GM12878 (cell line): ENCODE measurements at regions not wholly inside any gene's neighbourhood (a gene's known extent, or its start where the extent isn't known, plus 50 kb on each side); places are given as distances from the start of the nearest gene placed in this dataset.

Source experiments
- ATAC-seq: fragments of 200-7000 bp; cut with Tn5 transposase; 3 replicates; pipeline ENCODE4 v1.9.1; 2020; ENCODE audit warnings: mild to moderate bottlenecking, moderate library complexity
- BruUV-seq: library from RNA; stranded (reverse); fragments of 400-500 nt; replicated peaks from 2 replicates; lab custom pipeline; 2021; lab: Mats Ljungman, UMichigan
- CTCF ChIA-PET: fragments of 300-600 bp; sonication (Branson Sonifier 250); formaldehyde crosslinking; extraction: SDS; loops from one replicate; lab custom pipeline; 2021; ENCODE audit warnings: inconsistent platforms; lab: Yijun Ruan, JAX
- POLR2A ChIA-PET: fragments of 350-600 bp; formaldehyde crosslinking; extraction: SDS; loops from one replicate; lab custom pipeline; 2021; ENCODE audit warnings: inconsistent platforms; lab: Charles Lee
- RAD21 ChIA-PET: fragments of 300-600 bp; sonication (Branson Sonifier 250); formaldehyde crosslinking; loops from one replicate; lab custom pipeline; 2023; ENCODE audit warnings: antibody characterized with exemption; ENCODE audit not compliant: unreplicated experiment; lab: Charles Lee
- SMC1A ChIA-PET: fragments of 300-600 bp; sonication (Branson Sonifier 250); formaldehyde crosslinking; loops from one replicate; lab custom pipeline; 2023; ENCODE audit not compliant: unreplicated experiment, uncharacterized antibody; lab: Charles Lee
- DNase-seq: peaks from one replicate; pipeline ENCODE4 v3.0.0-alpha.2; 2011; ENCODE audit warnings: low read depth, low spot score
- FAIRE-seq: peaks from 3 replicates; lab custom pipeline; 2011; peaks lifted over from hg19 to GRCh38; lab: Jason Lieb, UNC
- H2AFZ ChIP-seq: 2 replicates; pipeline ENCODE4 v1.6.0; 2011; ENCODE audit warnings: low read depth, low read length, control low read depth; ENCODE audit not compliant: control insufficient read depth
- H3K27ac ChIP-seq: 2 replicates; pipeline ENCODE4 v1.5.1; 2011; ENCODE audit warnings: control low read depth; ENCODE audit not compliant: control insufficient read depth, insufficient read depth
- H3K27me3 ChIP-seq, 2 experiments: replicated peaks in 1 of 2; 2 replicates each; pipeline versions ENCODE4 v1.6.0 to v1.6.1; 2011; ENCODE audit warnings: low read length in 1 of 2; ENCODE audit not compliant: control insufficient read depth in 2 of 2, insufficient read depth in 2 of 2
- H3K36me3 ChIP-seq, 2 experiments: 2 replicates each; pipeline ENCODE4 v1.5.1; 2011; ENCODE audit warnings: low read length in 1 of 2; ENCODE audit not compliant: control insufficient read depth in 2 of 2, insufficient read depth in 2 of 2
- H3K4me1 ChIP-seq: 2 replicates; pipeline ENCODE4 v1.6.1; 2011; ENCODE audit warnings: mild to moderate bottlenecking, low read length, moderate library complexity, mixed read lengths; ENCODE audit not compliant: control insufficient read depth, insufficient read depth
- H3K4me2 ChIP-seq: 2 replicates; pipeline ENCODE4 v1.6.0; 2011; ENCODE audit warnings: control low read depth; ENCODE audit not compliant: control insufficient read depth, insufficient read depth
- H3K4me3 ChIP-seq: fragments of 200-600 bp; sonication (generic); 2 replicates; pipeline ENCODE4 v1.5.1; 2016
- H3K79me2 ChIP-seq: 2 replicates; pipeline ENCODE4 v1.6.0; 2011; ENCODE audit warnings: low read length; ENCODE audit not compliant: control insufficient read depth, insufficient read depth
- H3K9ac ChIP-seq: 2 replicates; pipeline ENCODE4 v1.8.0; 2011; ENCODE audit warnings: low read length, control low read depth, mixed read lengths; ENCODE audit not compliant: control insufficient read depth, insufficient read depth
- H3K9me3 ChIP-seq: replicated peaks from 3 replicates; pipeline ENCODE4 v1.5.1; 2011; ENCODE audit warnings: mild to moderate bottlenecking, low read length; ENCODE audit not compliant: control insufficient read depth, insufficient read depth
- H4K20me1 ChIP-seq: 2 replicates; pipeline ENCODE4 v1.6.0; 2011; ENCODE audit not compliant: control insufficient read depth, insufficient read depth
- ATF7 ChIP-seq: fragments of 450-650 bp; IDR thresholded peaks from 2 replicates; pipeline ENCODE4 v1.6.1; 2016; ENCODE audit warnings: low read depth, mild to moderate bottlenecking
- E2F4 ChIP-seq: IDR thresholded peaks from 2 replicates; pipeline ENCODE4 v1.6.1; 2012; ENCODE audit warnings: low read depth, low read length, improper control_type of control experiment
- FOXM1 ChIP-seq: IDR thresholded peaks from 2 replicates; pipeline ENCODE4 v1.6.1; 2012; ENCODE audit warnings: low read depth, mild to moderate bottlenecking, inconsistent platforms, low read length, moderate library complexity
- GATAD2B ChIP-seq: fragments of 450-650 bp; conservative IDR thresholded peaks from 2 replicates; pipeline ENCODE4 v1.6.1; 2017; ENCODE audit warnings: low read depth, mild to moderate bottlenecking, moderate library complexity
- IRF4 ChIP-seq: IDR thresholded peaks from 2 replicates; pipeline ENCODE4 v1.6.1; 2011; ENCODE audit warnings: low read depth, low read length
- LARP7 ChIP-seq: fragments of 450-650 bp; IDR thresholded peaks from 2 replicates; pipeline ENCODE4 v1.6.1; 2017; ENCODE audit warnings: mild to moderate bottlenecking
- RB1 ChIP-seq: fragments of 450-650 bp; formaldehyde crosslinking; IDR thresholded peaks from 2 replicates; pipeline ENCODE4 v1.6.1; 2017; ENCODE audit warnings: mild to moderate bottlenecking, borderline replicate concordance
- REST ChIP-seq: IDR thresholded peaks from 2 replicates; pipeline ENCODE4 v1.6.1; 2012; ENCODE audit warnings: mild to moderate bottlenecking, low read depth, low read length
- RUNX3 ChIP-seq: IDR thresholded peaks from 2 replicates; pipeline ENCODE4 v1.6.1; 2012; ENCODE audit warnings: low read length, inconsistent platforms
- SIN3A ChIP-seq: IDR thresholded peaks from 2 replicates; pipeline ENCODE4 v1.6.1; 2012; ENCODE audit warnings: low read depth, low read length, improper control_type of control experiment
- SPI1 ChIP-seq: IDR thresholded peaks from 2 replicates; pipeline ENCODE4 v1.6.1; 2011; ENCODE audit warnings: low read depth, mild to moderate bottlenecking, low read length, moderate library complexity, borderline replicate concordance; ENCODE audit not compliant: insufficient read depth
- ZNF207 ChIP-seq: fragments of 450-650 bp; IDR thresholded peaks from 2 replicates; pipeline ENCODE4 v1.6.1; 2014; ENCODE audit warnings: antibody characterized with exemption, mild to moderate bottlenecking, borderline replicate concordance
- WGBS: methylation state at CpG from one replicate; pipeline ENCODE4 v1.1.6; 2016; ENCODE audit warnings: low lambda C conversion rate; ENCODE audit not compliant: insufficient replicate concordance, insufficient coverage; ENCODE audit errors: missing lambda C conversion rate; 5-methylcytosine and 5-hydroxymethylcytosine counted together
- in situ Hi-C: fragments of 300-500 bp; cut with MboI; formaldehyde crosslinking; loops from 9 replicates; pipeline ENCODE4 v1.14.3; 2018; ENCODE audit warnings: mixed read lengths
- intact Hi-C: fragments of 100-400 bp; cut with micrococcal nuclease; formaldehyde crosslinking; loops from one replicate; pipeline ENCODE4 v1.14.2; 2022; ENCODE audit not compliant: unreplicated experiment

- H3K4me2 ChIP-seq = no peak overlapping the region
- no peaks in the 10 kb centered on the region for H3K79me2 ChIP-seq
- in situ Hi-C loops (no loop called here), intact Hi-C loops (no loop called here)
- RAD21 ChIA-PET = no interaction called here
- FAIRE-seq (no peak), DNase-seq (no peak), ATAC-seq (no peak)
- H3K9me3 ChIP-seq = no peaks in the 10 kb centered on the region; the same call in 2 of the 3 replicates
- H3K36me3 ChIP-seq = no peaks in the 10 kb centered on the region
- no peaks in the 10 kb centered on the region for H4K20me1 ChIP-seq
- TF ChIP-seq IRF4 (no peak), ATF7 (no peak), ZNF207 (no peak), GATAD2B (no peak), LARP7 (no peak), RB1 (no peak), RUNX3 (no peak)
- WGBS = 58% methylated on average over 11 of the region's 11 CpGs
- SMC1A ChIA-PET = no interaction called here
- H3K4me3 ChIP-seq = no peak overlapping the region
- CTCF ChIA-PET = no interaction called here
- no peaks in the 10 kb centered on the region for H3K4me1 ChIP-seq
- no peak overlapping the region for H2AFZ ChIP-seq
- no TSS peak for BruUV-seq
- H3K9ac ChIP-seq = no peak overlapping the region
- H3K27me3 ChIP-seq = no peaks in the 10 kb centered on the region
- POLR2A ChIA-PET = no interaction called here
- H3K27ac ChIP-seq = no peak overlapping the region
Measured at GRCh38 chr12:114774197-114774596, 90.2 kb upstream of the TBX3 start.

GRCh38 chr12:114770323-114770722 is 86.3 kb upstream of the TBX3 start:
- Histone ChIP-seq H3K4me3 (no peak overlapping the region), H4K20me1 (no peaks in the 10 kb centered on the region), H3K9ac (no peak overlapping the region), H3K79me2 (no peaks in the 10 kb centered on the region), H3K27me3 (no peaks in the 10 kb centered on the region), H3K36me3 (no peaks in the 10 kb centered on the region), H3K4me2 (no peak overlapping the region), H3K4me1 (no peaks in the 10 kb centered on the region), H3K9me3 (no peaks in the 10 kb centered on the region; the same call in 2 of the 3 replicates), H2AFZ (no peak overlapping the region), H3K27ac (no peak overlapping the region)
- WGBS = 2% methylated on average over 3 of the region's 3 CpGs
- no peak for FAIRE-seq
- no peak for TF ChIP-seq E2F4
- TF ChIP-seq ATF7 = no peak
- no peak for TF ChIP-seq FOXM1
- TF ChIP-seq SPI1 = no peak
- TF ChIP-seq SIN3A = no peak
- TF ChIP-seq REST = no peak
- POLR2A ChIA-PET = no interaction called here
- RAD21 ChIA-PET = interaction anchor here (0.8 kb wide), 1 partner anchor 9 kb away, joined by 4 read pairs; no protein-coding TSS in a partner anchor
- in situ Hi-C loops = no loop called here
- intact Hi-C loops = no loop called here
- no TSS peak for BruUV-seq
- ATAC-seq = no peak
- DNase-seq = no peak
- SMC1A ChIA-PET = no interaction called here
- CTCF ChIA-PET = interaction anchor here (0.6 kb wide), 1 partner anchor 168 kb away, joined by 3 read pairs; no protein-coding TSS in a partner anchor
